ENCODE measurements at regions not wholly inside any gene's neighbourhood (a gene's known extent, or its start where the extent isn't known, plus 50 kb on each side); places are given as distances from the start of the nearest gene placed in this dataset.
A peak's percentile ranks its signal among the peaks of the same experiment; 100 is the strongest.

GRCh38 chr2:187125318-187125717 lies 276.3 kb upstream of the ZSWIM2 start:
- Histone ChIP-seq H3K4me1 (no peaks in the 10 kb centered on the region), H2AFZ (replicated peaks) (no peak overlapping the region), H3K9me3 (ENCODE audit: low read depth) (no peaks in the 10 kb centered on the region), H3K4me2 (no peak overlapping the region), H3K9ac (no peak overlapping the region), H3F3A (ENCODE audit: low read depth) (no peaks in the 10 kb centered on the region), H3K79me2 (ENCODE audit: low read depth) (no peaks in the 10 kb centered on the region), H3K36me3 (no peaks in the 10 kb centered on the region), H3K27ac (no peak overlapping the region), H3K4me3 (no peak overlapping the region), H3K27me3 (no peaks in the 10 kb centered on the region), H4K20me1 (ENCODE audit: low read depth) (no peaks in the 10 kb centered on the region)
- DNase-seq (ENCODE audit: low spot score): no peak
- TF ChIP-seq CTCF (IDR thresholded peaks at IDR 0.05) (no peak), EZH2 (IDR thresholded peaks at IDR 0.05) (no peak), EZH2phosphoT487 (IDR thresholded peaks at IDR 0.05) (no peak)
- no peaks in the 10 kb centered on the region for H3K36me3 Mint-ChIP-seq
- H3K27me3 Mint-ChIP-seq (ENCODE audit: insufficient read depth, low read depth): no peaks in the 10 kb centered on the region
- no peak overlapping the region for H3K4me3 Mint-ChIP-seq
- H3K27ac Mint-ChIP-seq: no peak overlapping the region
- no peaks in the 10 kb centered on the region for H3K9me3 Mint-ChIP-seq
- H3K4me1 Mint-ChIP-seq: no peaks in the 10 kb centered on the region

- H3K27ac ChIP-seq: no peak overlapping the region
- no peaks in the 10 kb centered on the region for H3K36me3 ChIP-seq
- H3K27me3 ChIP-seq: no peaks in the 10 kb centered on the region
- H3K9me3 ChIP-seq (ENCODE audit: low read depth): no peaks in the 10 kb centered on the region
- H3K4me1 ChIP-seq: no peaks in the 10 kb centered on the region
- Mint-ChIP-seq H3K27me3 (ENCODE audit: insufficient read depth, low read depth) (no peaks in the 10 kb centered on the region), H3K4me3 (no peak overlapping the region), H3K36me3 (no peaks in the 10 kb centered on the region), H3K9me3 (no peaks in the 10 kb centered on the region), H3K4me1 (no peaks in the 10 kb centered on the region), H3K27ac (no peak overlapping the region)
- no peak overlapping the region for H2AFZ ChIP-seq (replicated peaks)
- no peak overlapping the region for H3K4me3 ChIP-seq
- TF ChIP-seq EZH2 (IDR thresholded peaks at IDR 0.05): no peak
- TF ChIP-seq CTCF (IDR thresholded peaks at IDR 0.05): no peak
- no peak for TF ChIP-seq EZH2phosphoT487 (IDR thresholded peaks at IDR 0.05)
- no peaks in the 10 kb centered on the region for H3K79me2 ChIP-seq (ENCODE audit: low read depth)
- H3K4me2 ChIP-seq: no peak overlapping the region
- H4K20me1 ChIP-seq (ENCODE audit: low read depth): no peaks in the 10 kb centered on the region
- DNase-seq (ENCODE audit: low spot score): no peak
- no peaks in the 10 kb centered on the region for H3F3A ChIP-seq (ENCODE audit: low read depth)
- no peak overlapping the region for H3K9ac ChIP-seq
Observed at GRCh38 chr2:187124529-187124928, 275.6 kb upstream of the ZSWIM2 start.

- H3K79me2 ChIP-seq (ENCODE audit: low read depth): no peaks in the 10 kb centered on the region
- peaks cover 6% of the 10 kb centered on the region for H3K4me1 ChIP-seq
- no peaks in the 10 kb centered on the region for H3K27me3 ChIP-seq
- Mint-ChIP-seq H3K27me3 (ENCODE audit: insufficient read depth, low read depth) (peaks cover 2% of the 10 kb centered on the region), H3K36me3 (no peaks in the 10 kb centered on the region), H3K4me3 (no peak overlapping the region), H3K27ac (no peak overlapping the region), H3K9me3 (no peaks in the 10 kb centered on the region), H3K4me1 (peaks cover 5% of the 10 kb centered on the region)
- H3K4me2 ChIP-seq: no peak overlapping the region
- H3F3A ChIP-seq (ENCODE audit: low read depth): no peaks in the 10 kb centered on the region
- no peaks in the 10 kb centered on the region for H3K9me3 ChIP-seq (ENCODE audit: low read depth)
- no peak overlapping the region for H3K4me3 ChIP-seq
- H4K20me1 ChIP-seq (ENCODE audit: low read depth): no peaks in the 10 kb centered on the region
- no peaks in the 10 kb centered on the region for H3K36me3 ChIP-seq
- no peak for DNase-seq (ENCODE audit: low spot score)
- H3K27ac ChIP-seq: no peak overlapping the region
- no peak overlapping the region for H3K9ac ChIP-seq
- no peak for TF ChIP-seq EZH2phosphoT487 (IDR thresholded peaks at IDR 0.05)
- TF ChIP-seq CTCF (IDR thresholded peaks at IDR 0.05): no peak
- TF ChIP-seq EZH2 (IDR thresholded peaks at IDR 0.05): no peak
- H2AFZ ChIP-seq (replicated peaks): peak overlapping the region; percentile 40
Observed at GRCh38 chr2:187118331-187119099, 269.5 kb upstream of the ZSWIM2 start.

Data from neural progenitor cell (in vitro differentiated cells).